ENCODE measurements at regions not wholly inside any gene's neighbourhood (a gene's known extent, or its start where the extent isn't known, plus 50 kb on each side); places are given as distances from the start of the nearest gene placed in this dataset.
"Not testable (repeated sequence)": the region's sequence is repeated elsewhere in the genome, so short reads cannot be mapped to it uniquely, and the experiment has no call there.

- TF ChIP-seq EZH2 (IDR thresholded peaks at IDR 0.05); POLR2AphosphoS5 (IDR thresholded peaks at IDR 0.05; ENCODE audit: borderline replicate concordance, low read depth, low read length); FOXP2 (optimal IDR thresholded peaks at IDR 0.05; ENCODE audit: control extremely low read depth, extremely low read length, insufficient read depth): not testable (repeated sequence)
Measured at GRCh38 chr12:34431509-34431908, 409.2 kb downstream of the ALG10 start.
